GM12874 (cell line): ENCODE measurements at regions not wholly inside any gene's neighbourhood (a gene's known extent, or its start where the extent isn't known, plus 50 kb on each side); places are given as distances from the start of the nearest gene placed in this dataset.

Experiments used
- TF ChIP-seq, protein P1 (sequence below): IDR thresholded peaks from 2 replicates; pipeline ENCODE4 v1.5.1; 2011; ENCODE audit warnings: low read depth, mild to moderate bottlenecking, control low read depth, low read length, moderate library complexity; ENCODE audit not compliant: insufficient read depth

DNA sequence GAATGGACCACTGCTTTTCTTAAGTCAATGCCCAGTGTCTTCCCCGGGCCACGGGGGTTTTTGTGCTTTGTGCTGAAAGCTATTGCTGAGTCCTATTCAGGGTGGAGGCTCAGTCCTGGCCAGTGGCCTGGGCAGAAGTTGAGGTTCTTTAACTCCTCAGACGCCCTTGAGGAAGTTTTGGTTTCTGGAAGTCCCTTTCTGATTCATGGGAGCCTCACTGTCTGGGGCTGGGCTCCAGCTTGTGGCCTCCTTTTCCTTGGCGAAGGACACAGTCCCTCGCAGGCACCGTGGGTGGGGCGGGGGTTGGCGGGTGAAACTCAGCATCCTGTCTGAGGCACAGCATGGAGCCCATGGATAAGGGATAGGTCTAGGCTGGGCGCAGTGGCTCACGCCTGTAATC lies 465.2 kb upstream of the HS6ST1 start:
- TF ChIP-seq, protein P1, sequence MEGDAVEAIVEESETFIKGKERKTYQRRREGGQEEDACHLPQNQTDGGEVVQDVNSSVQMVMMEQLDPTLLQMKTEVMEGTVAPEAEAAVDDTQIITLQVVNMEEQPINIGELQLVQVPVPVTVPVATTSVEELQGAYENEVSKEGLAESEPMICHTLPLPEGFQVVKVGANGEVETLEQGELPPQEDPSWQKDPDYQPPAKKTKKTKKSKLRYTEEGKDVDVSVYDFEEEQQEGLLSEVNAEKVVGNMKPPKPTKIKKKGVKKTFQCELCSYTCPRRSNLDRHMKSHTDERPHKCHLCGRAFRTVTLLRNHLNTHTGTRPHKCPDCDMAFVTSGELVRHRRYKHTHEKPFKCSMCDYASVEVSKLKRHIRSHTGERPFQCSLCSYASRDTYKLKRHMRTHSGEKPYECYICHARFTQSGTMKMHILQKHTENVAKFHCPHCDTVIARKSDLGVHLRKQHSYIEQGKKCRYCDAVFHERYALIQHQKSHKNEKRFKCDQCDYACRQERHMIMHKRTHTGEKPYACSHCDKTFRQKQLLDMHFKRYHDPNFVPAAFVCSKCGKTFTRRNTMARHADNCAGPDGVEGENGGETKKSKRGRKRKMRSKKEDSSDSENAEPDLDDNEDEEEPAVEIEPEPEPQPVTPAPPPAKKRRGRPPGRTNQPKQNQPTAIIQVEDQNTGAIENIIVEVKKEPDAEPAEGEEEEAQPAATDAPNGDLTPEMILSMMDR = no peak

DNA sequence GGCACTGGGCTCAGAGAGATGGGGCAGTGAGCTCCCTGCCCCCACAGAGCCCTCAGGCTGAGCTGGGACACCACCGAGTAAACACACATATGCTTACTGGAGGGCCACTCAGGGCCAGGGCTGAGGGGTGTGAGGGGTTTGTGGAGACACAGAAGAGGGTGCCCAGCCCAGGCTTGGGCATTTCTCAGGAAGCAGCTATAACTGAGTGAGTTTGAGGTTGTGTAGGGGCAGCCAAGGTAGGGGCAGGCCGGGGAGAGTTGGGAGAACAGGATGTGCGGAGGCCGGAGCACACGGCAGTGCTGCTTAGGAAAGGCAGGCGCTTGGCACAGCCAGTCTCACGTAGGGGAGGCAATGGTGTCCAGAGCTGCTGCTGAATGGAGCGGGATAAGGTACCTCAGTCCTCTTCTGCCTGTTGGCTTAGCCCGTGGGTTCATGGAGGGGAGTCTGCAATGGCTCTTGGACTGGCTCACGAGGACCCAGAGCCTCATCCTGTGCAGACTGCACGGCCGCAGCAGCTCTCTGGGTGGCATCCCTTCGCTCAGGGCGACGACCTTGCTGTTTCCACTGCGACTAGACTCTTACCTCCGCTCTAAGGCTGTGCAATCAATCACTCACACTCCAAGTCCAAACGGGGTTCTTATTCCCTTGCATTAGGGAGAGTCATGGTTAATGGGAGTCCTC lies 466.1 kb upstream of the HS6ST1 start:
- TF ChIP-seq, protein P1 = no peak

DNA sequence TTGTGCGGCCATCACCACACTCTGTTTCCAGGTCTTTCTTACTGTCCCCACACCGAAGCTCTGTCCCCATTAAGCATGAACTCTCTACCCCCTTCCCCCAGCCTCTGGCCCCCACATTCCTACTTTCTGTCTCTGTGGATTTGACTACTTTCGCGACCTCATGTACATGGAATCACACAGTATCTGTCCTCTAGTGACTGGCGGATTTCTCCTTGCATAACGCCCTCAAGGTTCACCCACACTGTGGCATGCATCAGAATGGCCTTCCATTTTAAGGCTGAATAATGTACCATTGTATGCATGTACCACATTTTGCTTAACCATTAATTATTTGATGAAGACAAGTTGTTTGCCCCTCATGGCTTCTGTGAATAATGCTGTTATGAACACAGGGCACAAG lies 467.6 kb upstream of the HS6ST1 start:
- TF ChIP-seq, protein P1 = no peak

DNA sequence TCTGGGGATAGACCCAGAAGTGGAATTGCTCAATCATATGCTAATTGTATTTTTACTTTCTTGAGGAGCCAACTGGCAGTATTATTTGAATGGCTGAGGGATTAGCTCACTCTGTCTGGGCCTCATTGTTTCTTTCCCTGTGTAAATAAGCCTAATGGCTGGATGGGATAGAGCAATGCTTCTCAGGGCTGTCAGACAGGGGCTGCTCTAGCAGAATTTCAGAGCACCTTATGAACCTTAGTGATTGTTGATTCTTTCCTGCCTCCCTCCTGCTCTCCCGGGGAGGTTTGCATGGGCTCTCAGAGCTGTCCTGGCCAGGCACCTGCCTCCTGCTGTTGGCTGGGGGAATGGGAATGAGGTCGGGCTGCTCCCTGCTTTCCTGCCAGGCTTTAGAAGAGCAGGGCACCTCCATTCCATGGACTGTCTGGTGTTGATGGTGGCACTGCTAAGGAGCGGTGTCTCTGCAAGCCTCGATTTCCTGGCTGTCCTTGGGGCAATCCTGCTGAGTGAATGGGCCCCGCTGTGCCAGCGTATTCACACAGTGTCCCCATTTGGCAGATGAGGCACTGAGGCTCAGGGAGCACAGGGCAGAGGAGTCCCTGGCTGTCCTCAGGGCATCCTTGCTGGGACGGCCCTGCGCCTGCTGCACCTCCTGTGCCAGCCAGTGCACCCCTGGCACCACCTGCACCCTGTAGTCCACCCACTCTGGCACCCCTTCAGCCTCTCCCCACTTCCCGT lies 468.2 kb upstream of the HS6ST1 start:
- TF ChIP-seq, protein P1 = no peak

DNA sequence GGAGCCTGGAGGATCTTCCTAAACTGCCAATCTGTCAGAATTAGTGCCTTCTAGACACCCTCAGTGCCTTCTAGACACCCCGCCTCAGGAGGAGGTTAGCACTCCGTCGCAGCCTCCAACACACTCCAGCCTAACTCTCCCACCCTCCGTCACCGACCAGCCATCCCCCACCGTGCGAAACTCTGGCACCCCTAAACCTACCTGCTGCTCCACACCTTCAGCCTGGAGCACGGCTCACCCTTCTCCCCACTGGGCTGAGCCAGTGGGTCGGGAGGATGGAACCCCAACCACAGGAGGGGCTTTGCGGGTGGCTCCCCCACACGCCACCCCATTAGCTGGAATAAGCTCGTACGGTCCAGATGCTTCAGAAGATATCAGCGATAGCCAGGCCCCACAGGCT lies 468.9 kb upstream of the HS6ST1 start:
- TF ChIP-seq, protein P1 = no peak

DNA sequence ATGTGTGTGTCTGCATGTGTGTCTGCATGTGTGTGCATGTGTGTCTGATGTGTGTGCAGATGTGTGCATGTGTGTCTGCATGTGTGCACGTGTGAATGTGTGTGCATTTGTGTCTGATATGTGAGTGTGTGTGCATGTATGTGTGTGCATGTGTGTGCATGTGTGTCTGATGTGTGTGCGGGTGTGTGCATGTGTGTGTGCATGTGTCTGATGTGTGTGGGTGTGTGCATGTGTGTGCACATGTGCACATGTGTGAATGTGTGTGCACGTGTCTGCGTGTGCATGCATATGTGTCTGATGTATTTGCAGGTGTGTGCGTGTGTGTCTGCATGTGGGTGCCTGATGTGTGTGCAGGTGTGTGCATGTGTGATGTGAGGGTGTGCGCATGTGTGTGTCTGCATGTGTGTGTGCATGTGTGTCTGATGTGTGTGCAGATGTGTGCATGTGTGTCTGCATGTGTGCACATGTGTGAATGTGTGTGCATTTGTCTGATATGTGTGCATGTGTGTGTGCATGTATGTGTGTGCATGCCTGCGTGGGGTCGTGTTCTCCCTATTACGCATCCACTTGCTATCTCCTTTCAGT lies 470.1 kb upstream of the HS6ST1 start:
- TF ChIP-seq, protein P1 = no peak

DNA sequence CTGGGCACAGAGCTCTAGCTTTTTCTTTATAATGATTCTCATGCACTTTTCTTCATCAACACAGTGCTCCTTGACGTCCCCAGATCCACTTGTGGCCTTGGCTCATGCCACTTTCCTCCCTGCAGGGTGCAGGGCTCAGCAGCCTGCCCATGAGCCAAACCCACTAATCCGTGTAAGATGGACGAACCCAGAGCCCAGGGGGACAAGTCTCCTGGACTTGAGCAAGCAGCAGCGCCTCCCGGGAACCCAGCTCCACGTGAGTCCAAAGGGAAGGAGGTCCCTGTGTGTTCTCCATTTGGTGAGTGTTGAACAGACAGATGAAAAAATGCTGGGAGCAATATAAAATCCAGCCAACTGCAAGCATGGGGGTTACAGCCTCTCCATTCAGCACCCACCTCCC lies 470.6 kb upstream of the HS6ST1 start:
- TF ChIP-seq, protein P1 = no peak
